Lung (tissue), 11 donors: ENCODE measurements at regions not wholly inside any gene's neighbourhood (a gene's known extent, or its start where the extent isn't known, plus 50 kb on each side); places are given as distances from the start of the nearest gene placed in this dataset.
A peak's percentile ranks its signal among the peaks of the same experiment; 100 is the strongest.

Source experiments
- ATAC-seq: fragments of 200-7000 bp; cut with Tn5 transposase; one replicate; pipeline ENCODE4 v1.9.1; 2020; ENCODE audit warnings: moderate number of reproducible peaks; ENCODE audit not compliant: insufficient read depth, low FRiP score
- DNase-seq, 3 donors: peaks; one replicate each; pipeline ENCODE4 v3.0.0-alpha.2; 2013 to 2017
- H3K27ac ChIP-seq, 2 donors: one replicate each; pipeline ENCODE4 v1.5.1; 2013; ENCODE audit warnings: mild to moderate bottlenecking in 2 of 2, moderate library complexity in 2 of 2, control low read depth in 1 of 2, inconsistent platforms in 1 of 2, low read depth in 1 of 2, low read length in 1 of 2
- H3K27me3 ChIP-seq, 3 donors: one replicate each; pipeline ENCODE4 v1.5.1; 2013; ENCODE audit warnings: low read length in 2 of 3; ENCODE audit not compliant: control insufficient read depth in 3 of 3, insufficient read depth in 3 of 3
- H3K36me3 ChIP-seq, 4 donors: one replicate each; pipeline ENCODE4 v1.5.1; 2013; ENCODE audit warnings: low read length in 4 of 4, mild to moderate bottlenecking in 1 of 4, moderate library complexity in 1 of 4; ENCODE audit not compliant: control insufficient read depth in 4 of 4, insufficient read depth in 4 of 4
- H3K4me1 ChIP-seq, 5 donors: one replicate each; pipeline ENCODE4 v1.5.1; 2013; ENCODE audit warnings: low read length in 5 of 5, mild to moderate bottlenecking in 2 of 5, moderate library complexity in 1 of 5; ENCODE audit not compliant: control insufficient read depth in 5 of 5, insufficient read depth in 5 of 5
- H3K4me3 ChIP-seq: one replicate; pipeline ENCODE4 v1.5.1; 2013; ENCODE audit warnings: mild to moderate bottlenecking, control low read depth, moderate library complexity
- H3K9ac ChIP-seq, 2 donors: one replicate each; pipeline ENCODE4 v1.5.1; 2013; ENCODE audit warnings: low read length in 2 of 2, control low read depth in 1 of 2; ENCODE audit not compliant: insufficient read depth in 1 of 2
- H3K9me3 ChIP-seq, 4 donors: one replicate each; pipeline ENCODE4 v1.5.1; 2013; ENCODE audit warnings: low read length in 3 of 4, mild to moderate bottlenecking in 1 of 4, moderate library complexity in 1 of 4; ENCODE audit not compliant: control insufficient read depth in 4 of 4, insufficient read depth in 3 of 4
- WGBS, 2 donors: extraction: QIAGEN DNeasy Blood & Tissue Kit; methylation state at CpG; one replicate each; pipeline ENCODE4 v1.1.7; 2013; 5-methylcytosine and 5-hydroxymethylcytosine counted together
- TF ChIP-seq, protein P1 (sequence below): IDR thresholded peaks from 2 replicates; pipeline ENCODE4 v1.5.1; 2012; ENCODE audit warnings: mild to moderate bottlenecking; ENCODE audit errors: control extremely low read depth, extremely low read depth
- donor health status: control.
- donor health status: control.
- donor health status: Bipolar disorder and iron deficiency.
- donor health status: healthy.
- donor health status: DM: yes; HTN: yes; CAD: no.

DNA sequence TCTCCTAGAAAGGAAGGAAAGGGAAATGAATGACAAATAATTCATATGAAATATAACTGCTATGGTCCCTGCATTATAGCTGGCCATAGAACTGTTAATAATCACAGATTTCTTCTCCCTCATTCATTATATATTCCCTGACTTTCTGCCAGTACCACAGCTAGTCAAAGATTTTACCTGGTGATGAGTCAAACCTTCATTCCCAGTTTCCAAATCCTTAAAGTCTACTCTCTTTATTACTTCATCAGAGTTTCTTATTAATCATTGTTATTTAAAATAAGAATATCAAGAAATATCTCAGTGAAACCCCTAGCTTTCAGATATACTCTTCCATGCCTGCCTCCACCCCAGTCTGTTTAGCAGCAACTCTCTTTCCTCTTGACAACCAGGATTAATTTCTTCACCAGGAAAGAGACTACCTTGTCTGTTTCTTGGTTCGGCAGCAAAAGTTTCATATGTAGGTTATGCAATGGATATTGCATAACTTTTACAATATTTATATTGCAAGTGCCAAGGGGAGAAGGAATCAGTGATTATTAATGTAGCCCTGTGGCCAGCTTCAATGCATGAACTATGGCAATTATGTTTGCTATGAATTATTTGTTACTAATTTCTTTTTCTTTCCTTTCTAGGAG is 533.8 kb downstream of the FBXO15 start:
- H3K36me3 ChIP-seq, result no peaks in the 10 kb centered on the region
- H3K4me3 ChIP-seq, result no peak overlapping the region
- WGBS, 2 donors, result 17 to 41% methylated on average over 1 of the region's 1 CpG
- ATAC-seq, result no peak
- H3K27me3 ChIP-seq, result no peaks in the 10 kb centered on the region
- TF ChIP-seq, protein P1, sequence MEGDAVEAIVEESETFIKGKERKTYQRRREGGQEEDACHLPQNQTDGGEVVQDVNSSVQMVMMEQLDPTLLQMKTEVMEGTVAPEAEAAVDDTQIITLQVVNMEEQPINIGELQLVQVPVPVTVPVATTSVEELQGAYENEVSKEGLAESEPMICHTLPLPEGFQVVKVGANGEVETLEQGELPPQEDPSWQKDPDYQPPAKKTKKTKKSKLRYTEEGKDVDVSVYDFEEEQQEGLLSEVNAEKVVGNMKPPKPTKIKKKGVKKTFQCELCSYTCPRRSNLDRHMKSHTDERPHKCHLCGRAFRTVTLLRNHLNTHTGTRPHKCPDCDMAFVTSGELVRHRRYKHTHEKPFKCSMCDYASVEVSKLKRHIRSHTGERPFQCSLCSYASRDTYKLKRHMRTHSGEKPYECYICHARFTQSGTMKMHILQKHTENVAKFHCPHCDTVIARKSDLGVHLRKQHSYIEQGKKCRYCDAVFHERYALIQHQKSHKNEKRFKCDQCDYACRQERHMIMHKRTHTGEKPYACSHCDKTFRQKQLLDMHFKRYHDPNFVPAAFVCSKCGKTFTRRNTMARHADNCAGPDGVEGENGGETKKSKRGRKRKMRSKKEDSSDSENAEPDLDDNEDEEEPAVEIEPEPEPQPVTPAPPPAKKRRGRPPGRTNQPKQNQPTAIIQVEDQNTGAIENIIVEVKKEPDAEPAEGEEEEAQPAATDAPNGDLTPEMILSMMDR, result no peak
- no peaks in the 10 kb centered on the region for H3K4me1 ChIP-seq
- H3K9ac ChIP-seq, result no peak overlapping the region
- DNase-seq, result peak in 1 of 3 donors; percentile 13
- H3K9me3 ChIP-seq, result no peaks in the 10 kb centered on the region
- no peak overlapping the region for H3K27ac ChIP-seq

DNA sequence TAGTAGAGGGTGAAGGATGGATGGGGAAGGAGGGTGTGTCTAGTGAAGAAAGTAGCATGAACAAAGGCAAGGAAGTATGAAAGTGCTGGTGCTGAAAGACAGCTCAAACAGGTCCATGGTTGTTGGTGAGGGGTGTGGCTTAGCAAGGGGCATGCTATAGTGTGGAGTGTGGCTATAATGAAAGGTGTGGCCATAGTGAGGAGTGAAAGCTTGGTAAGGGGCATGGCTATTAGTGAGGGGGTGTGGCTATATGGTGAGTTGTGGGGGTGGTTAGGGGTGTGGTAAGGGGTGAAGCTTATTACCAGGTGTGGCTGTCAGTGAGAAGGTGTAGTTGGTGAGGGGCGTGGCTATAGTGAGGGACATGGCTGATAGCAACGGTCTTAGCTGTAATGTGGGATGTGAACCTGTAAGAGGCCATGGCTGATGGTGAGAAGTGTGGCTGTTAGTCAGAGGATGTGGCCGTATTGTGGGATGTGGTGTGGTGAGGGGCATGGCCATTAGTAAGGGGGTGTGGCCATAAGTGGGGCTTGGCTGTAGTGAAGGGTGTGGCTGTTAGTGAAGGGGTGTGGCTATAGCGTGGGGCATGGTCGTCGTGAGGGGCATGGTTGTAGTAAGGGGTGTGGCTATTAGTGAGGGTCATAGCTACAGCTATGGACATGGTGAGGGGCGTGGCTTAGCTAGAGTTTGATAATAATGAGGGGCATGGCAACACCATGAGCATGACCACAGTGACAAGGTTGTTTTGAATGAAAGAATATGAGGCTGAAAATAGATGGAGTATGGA is 549.6 kb downstream of the FBXO15 start:
- TF ChIP-seq, protein P1, result no peak
- 79 to 85% methylated on average over 7 of the region's 7 CpGs for WGBS, 2 donors
- ATAC-seq, result no peak

DNA sequence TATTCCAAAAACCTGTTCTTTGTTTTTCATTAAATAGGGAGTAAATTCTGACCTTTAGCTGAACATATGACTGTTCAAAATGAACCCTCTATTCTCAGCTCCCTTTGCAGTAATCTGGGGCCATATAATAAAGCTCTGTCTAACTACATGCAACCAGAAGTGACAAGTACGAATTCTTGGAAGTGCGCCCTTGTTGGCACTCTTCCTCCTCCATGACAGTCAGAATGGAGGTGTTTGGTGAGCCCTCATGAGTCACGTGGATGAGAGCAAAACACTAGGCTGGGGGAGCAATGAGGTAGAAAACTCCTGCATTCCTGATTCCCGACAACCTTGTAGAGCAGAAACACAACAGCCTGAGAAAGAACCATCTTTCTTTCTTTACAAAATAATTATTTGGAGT is 552.9 kb downstream of the FBXO15 start:
- Histone ChIP-seq H3K9me3 (peaks cover 0 to 4% (median 0%) of the 10 kb centered on the region in 4 donors), H3K27me3 (no peaks in the 10 kb centered on the region), H3K9ac (no peak overlapping the region), H3K4me3 (no peak overlapping the region), H3K36me3 (no peaks in the 10 kb centered on the region), H3K4me1 (no peaks in the 10 kb centered on the region), H3K27ac (no peak overlapping the region)
- TF ChIP-seq, protein P1, result no peak
- ATAC-seq (no peak), DNase-seq (no peak)
- WGBS, 2 donors, result 67 to 80% methylated on average over 4 of the region's 4 CpGs

More for the DNA sequence above, 549.6 kb downstream of the FBXO15 start:
- H3K4me1 ChIP-seq, result no peaks in the 10 kb centered on the region
- no peak overlapping the region for H3K9ac ChIP-seq
- no peaks in the 10 kb centered on the region for H3K36me3 ChIP-seq
- H3K27ac ChIP-seq, result no peak overlapping the region
- H3K9me3 ChIP-seq, result peaks cover 0 to 4% (median 0%) of the 10 kb centered on the region in 4 donors
- H3K4me3 ChIP-seq, result no peak overlapping the region
- no peaks in the 10 kb centered on the region for H3K27me3 ChIP-seq
- DNase-seq, result no peak
